Left ventricle myocardium inferior (tissue), 1 donor: ENCODE measurements at regions not wholly inside any gene's neighbourhood (a gene's known extent, or its start where the extent isn't known, plus 50 kb on each side); places are given as distances from the start of the nearest gene placed in this dataset.

Source experiments
- DNase-seq: peaks from one replicate; pipeline ENCODE4 v3.0.0-alpha.2; 2020
- H3K27ac ChIP-seq: fragments of 200-600 bp; replicated peaks from 2 replicates; pipeline ENCODE4 v1.8.0; 2021
- H3K27me3 ChIP-seq: fragments of 200-600 bp; 2 replicates; pipeline ENCODE4 v1.8.0; 2021; ENCODE audit warnings: low read depth
- H3K36me3 ChIP-seq: fragments of 200-600 bp; 2 replicates; pipeline ENCODE4 v1.8.0; 2021
- H3K4me1 ChIP-seq: fragments of 200-600 bp; 2 replicates; pipeline ENCODE4 v1.8.0; 2021
- H3K4me3 ChIP-seq: fragments of 200-600 bp; 2 replicates; pipeline ENCODE4 v1.8.0; 2021; ENCODE audit warnings: mild to moderate bottlenecking, moderate library complexity
- H3K9me3 ChIP-seq: fragments of 200-600 bp; replicated peaks from 2 replicates; pipeline ENCODE4 v1.8.0; 2021
- intact Hi-C: fragments of 100-400 bp; cut with micrococcal nuclease; formaldehyde crosslinking; loops from one replicate; pipeline ENCODE4 v1.11.0; 2022
- TF ChIP-seq, protein P1 (sequence below): fragments of 200-600 bp; IDR thresholded peaks from 2 replicates; pipeline ENCODE4 v1.8.0; 2021; ENCODE audit warnings: antibody characterized with exemption, mild to moderate bottlenecking, borderline replicate concordance
- donor health status: DM: no; HTN: yes; CAD: no; lungs with severe emphysema.

DNA sequence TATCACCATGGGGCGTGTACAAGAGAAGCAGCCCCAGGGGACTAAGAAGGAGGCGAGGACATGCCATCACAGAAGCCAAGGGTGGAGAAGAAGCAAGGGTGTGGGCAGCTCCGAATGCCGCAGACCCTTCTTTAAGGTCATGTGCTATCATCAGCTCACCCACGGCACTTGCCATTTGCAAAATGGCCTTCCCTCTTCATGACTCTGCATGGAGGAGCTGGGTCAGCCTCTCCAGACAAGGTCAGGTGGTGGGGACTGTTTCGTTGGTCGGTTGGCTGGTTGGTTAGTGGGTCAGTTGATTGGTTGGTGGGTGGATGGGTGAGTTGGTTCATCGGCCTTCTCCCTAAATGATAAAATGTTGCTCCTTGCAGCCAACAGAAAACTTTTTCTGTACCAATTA is 622.5 kb downstream of the TBC1D22A start:
- Histone ChIP-seq H3K36me3 (no peaks in the 10 kb centered on the region), H3K4me3 (no peak overlapping the region), H3K9me3 (no peaks in the 10 kb centered on the region), H3K27me3 (peaks cover 94% of the 10 kb centered on the region), H3K4me1 (no peaks in the 10 kb centered on the region), H3K27ac (no peak overlapping the region)
- intact Hi-C loops = no loop called here
- TF ChIP-seq, protein P1, sequence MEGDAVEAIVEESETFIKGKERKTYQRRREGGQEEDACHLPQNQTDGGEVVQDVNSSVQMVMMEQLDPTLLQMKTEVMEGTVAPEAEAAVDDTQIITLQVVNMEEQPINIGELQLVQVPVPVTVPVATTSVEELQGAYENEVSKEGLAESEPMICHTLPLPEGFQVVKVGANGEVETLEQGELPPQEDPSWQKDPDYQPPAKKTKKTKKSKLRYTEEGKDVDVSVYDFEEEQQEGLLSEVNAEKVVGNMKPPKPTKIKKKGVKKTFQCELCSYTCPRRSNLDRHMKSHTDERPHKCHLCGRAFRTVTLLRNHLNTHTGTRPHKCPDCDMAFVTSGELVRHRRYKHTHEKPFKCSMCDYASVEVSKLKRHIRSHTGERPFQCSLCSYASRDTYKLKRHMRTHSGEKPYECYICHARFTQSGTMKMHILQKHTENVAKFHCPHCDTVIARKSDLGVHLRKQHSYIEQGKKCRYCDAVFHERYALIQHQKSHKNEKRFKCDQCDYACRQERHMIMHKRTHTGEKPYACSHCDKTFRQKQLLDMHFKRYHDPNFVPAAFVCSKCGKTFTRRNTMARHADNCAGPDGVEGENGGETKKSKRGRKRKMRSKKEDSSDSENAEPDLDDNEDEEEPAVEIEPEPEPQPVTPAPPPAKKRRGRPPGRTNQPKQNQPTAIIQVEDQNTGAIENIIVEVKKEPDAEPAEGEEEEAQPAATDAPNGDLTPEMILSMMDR = no peak
- DNase-seq = no peak

DNA sequence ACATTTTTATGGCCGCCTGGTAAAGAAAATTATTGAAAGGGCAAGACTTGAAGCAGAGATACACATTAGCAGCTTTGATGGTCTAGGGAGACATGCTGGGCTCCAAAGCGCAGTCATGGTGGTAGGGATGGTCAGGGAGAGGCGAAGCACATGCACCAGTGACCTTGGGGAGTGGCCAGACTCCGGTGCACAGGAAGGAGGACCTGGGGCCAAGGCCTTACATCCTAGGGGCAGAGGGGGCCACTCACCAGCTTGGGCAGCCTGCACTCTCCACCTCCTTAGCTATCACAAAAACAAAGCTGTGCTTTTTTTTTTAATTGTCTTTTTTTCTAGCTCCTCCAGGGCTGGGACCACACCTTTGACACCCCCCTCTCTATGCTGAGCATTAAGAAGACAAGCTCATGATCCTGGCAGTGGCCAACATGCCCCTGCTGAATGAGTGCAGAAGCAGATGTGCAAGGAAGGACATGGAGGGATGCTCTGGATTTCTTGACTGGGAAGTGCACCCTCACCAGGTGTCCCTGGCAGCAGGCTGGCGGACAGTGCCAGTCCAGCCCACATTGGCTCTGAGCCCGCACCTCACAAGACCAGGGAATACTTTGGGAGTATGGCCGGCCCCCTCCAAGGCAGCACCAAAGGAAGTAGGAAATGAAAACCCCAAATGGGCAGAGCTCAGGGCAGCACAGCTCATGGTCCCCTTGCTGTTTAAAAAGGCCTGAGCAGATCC is 619.9 kb downstream of the TBC1D22A start:
- no peak for DNase-seq
- Histone ChIP-seq H3K4me1 (no peaks in the 10 kb centered on the region), H3K9me3 (no peaks in the 10 kb centered on the region), H3K27me3 (peaks cover 80% of the 10 kb centered on the region), H3K4me3 (no peak overlapping the region), H3K27ac (no peak overlapping the region), H3K36me3 (no peaks in the 10 kb centered on the region)
- TF ChIP-seq, protein P1 = no peak
- intact Hi-C loops = no loop called here

DNA sequence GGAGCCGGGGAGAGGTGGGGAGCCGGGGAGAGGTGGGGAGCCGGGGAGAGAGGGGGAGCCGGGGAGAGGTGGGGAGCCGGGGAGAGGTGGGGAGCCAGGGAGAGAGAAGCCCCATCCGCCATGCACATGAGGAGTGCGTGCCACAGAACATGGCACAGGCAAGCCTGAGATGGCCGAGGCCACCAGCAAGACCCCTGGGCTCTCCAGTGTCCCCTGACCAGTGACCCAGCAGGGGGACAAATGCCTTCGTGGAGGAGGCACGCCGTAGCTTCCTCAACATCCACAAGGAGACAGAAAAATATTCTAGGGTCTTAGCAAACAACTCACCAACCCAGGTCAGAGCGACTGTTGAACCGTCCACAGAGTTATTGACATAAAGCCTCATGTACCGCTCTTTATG is 618.8 kb downstream of the TBC1D22A start:
- TF ChIP-seq, protein P1 = no peak
- H3K4me1 ChIP-seq = no peaks in the 10 kb centered on the region
- peaks cover 80% of the 10 kb centered on the region for H3K27me3 ChIP-seq
- H3K9me3 ChIP-seq = no peaks in the 10 kb centered on the region
- no peak for DNase-seq
- no peak overlapping the region for H3K4me3 ChIP-seq
- intact Hi-C loops = no loop called here
- no peak overlapping the region for H3K27ac ChIP-seq
- no peaks in the 10 kb centered on the region for H3K36me3 ChIP-seq

DNA sequence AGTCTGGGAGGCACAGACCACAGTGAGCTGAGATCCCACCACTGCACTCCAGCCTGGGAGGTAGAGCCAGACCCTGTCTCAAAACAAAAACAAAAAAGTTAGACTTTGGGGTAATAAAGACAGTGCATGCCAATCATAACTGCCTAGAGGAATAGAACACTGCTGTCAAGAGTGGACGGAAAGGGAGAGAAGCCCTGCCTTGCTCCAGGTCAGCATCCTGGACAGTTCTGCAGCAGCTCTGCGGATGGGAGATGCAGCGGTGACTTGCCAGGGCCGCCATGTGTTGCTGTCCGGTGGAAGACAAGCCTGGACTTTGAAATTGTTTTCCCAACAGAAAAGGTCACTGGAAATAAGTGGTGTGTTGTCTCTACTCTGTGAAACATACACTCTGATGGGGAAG is 618.2 kb downstream of the TBC1D22A start:
- H3K27ac ChIP-seq = no peak overlapping the region

DNA sequence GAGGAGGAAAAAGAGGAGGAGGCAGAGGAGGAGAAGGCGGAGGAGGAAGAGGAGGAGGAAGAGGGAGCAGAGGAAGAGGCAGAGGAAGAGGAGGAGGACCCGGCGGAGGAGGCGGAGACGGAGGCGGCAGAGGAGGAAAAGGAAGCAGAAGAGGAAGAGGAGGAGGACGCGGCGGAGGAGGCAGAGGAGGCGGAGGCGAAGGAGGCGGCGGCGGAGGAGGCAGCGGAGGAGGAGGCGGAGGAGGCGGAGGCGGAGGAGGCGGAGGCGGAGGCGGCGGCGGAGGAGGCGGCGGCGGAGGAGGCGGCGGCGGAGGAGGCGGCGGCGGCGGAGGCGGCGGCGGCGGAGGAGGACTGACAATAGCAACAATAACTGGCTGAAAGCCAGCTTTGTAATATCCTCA is 616.6 kb downstream of the TBC1D22A start:
- no peak for DNase-seq
- Histone ChIP-seq H3K27ac (no peak overlapping the region), H3K4me1 (no peaks in the 10 kb centered on the region), H3K4me3 (no peak overlapping the region), H3K36me3 (no peaks in the 10 kb centered on the region), H3K27me3 (peaks cover 81% of the 10 kb centered on the region), H3K9me3 (no peaks in the 10 kb centered on the region)
- intact Hi-C loops = no loop called here
- TF ChIP-seq, protein P1 = no peak

More for the DNA sequence above, 618.2 kb downstream of the TBC1D22A start:
- H3K4me1 ChIP-seq = no peaks in the 10 kb centered on the region
- TF ChIP-seq, protein P1 = no peak
- no peak for DNase-seq
- intact Hi-C loops = no loop called here
- peaks cover 81% of the 10 kb centered on the region for H3K27me3 ChIP-seq
- no peak overlapping the region for H3K4me3 ChIP-seq
- no peaks in the 10 kb centered on the region for H3K9me3 ChIP-seq
- H3K36me3 ChIP-seq = no peaks in the 10 kb centered on the region
